Activated CD4-positive, alpha-beta T cell treated with anti-CD3 and anti-CD28 coated beads for 48 hours (primary cell): ENCODE measurements at regions not wholly inside any gene's neighbourhood (a gene's known extent, or its start where the extent isn't known, plus 50 kb on each side); places are given as distances from the start of the nearest gene placed in this dataset.

ENCODE experiments used
- DNase-seq: peaks from one replicate; pipeline ENCODE4 v3.0.0-alpha.2; 2020

- DNase-seq = no peak
Observed at GRCh38 chr16:86632206-86632605, 53.9 kb downstream of the FOXL1 start.

- DNase-seq = no peak
Observed at GRCh38 chr16:86632944-86633343, 54.6 kb downstream of the FOXL1 start.

- no peak for DNase-seq
Observed at GRCh38 chr16:86634292-86634691, 55.9 kb downstream of the FOXL1 start.

GRCh38 chr16:86635176-86635876, 57.0 kb downstream of the FOXL1 start:
- DNase-seq = no peak

GRCh38 chr16:86635926-86636325, 57.6 kb downstream of the FOXL1 start:
- DNase-seq = no peak

- DNase-seq = no peak
Observed at GRCh38 chr16:86637744-86638143, 59.4 kb downstream of the FOXL1 start.

GRCh38 chr16:86638642-86639041, 60.3 kb downstream of the FOXL1 start:
- DNase-seq = no peak

GRCh38 chr16:86639354-86639753, 61.0 kb downstream of the FOXL1 start:
- no peak for DNase-seq

GRCh38 chr16:86640265-86640843, 62.0 kb downstream of the FOXL1 start:
- DNase-seq = no peak

- DNase-seq = no peak
Observed at GRCh38 chr16:86642087-86642486, 63.7 kb downstream of the FOXL1 start.

- DNase-seq = no peak
Observed at GRCh38 chr16:86643671-86644070, 65.3 kb downstream of the FOXL1 start.

- DNase-seq = no peak
Observed at GRCh38 chr16:86647561-86647960, 69.2 kb downstream of the FOXL1 start.

- no peak for DNase-seq
Observed at GRCh38 chr16:86649875-86650274, 71.5 kb downstream of the FOXL1 start.

GRCh38 chr16:86651013-86651627, 72.8 kb downstream of the FOXL1 start:
- DNase-seq = no peak

GRCh38 chr16:86651823-86652222, 73.5 kb downstream of the FOXL1 start:
- DNase-seq = no peak

GRCh38 chr16:86653285-86654006, 75.1 kb downstream of the FOXL1 start:
- no peak for DNase-seq

GRCh38 chr16:86657972-86658371, 79.6 kb downstream of the FOXL1 start:
- no peak for DNase-seq

- DNase-seq = no peak
Observed at GRCh38 chr16:86660623-86661022, 82.3 kb downstream of the FOXL1 start.

GRCh38 chr16:86661706-86662105, 83.4 kb downstream of the FOXL1 start:
- no peak for DNase-seq

- no peak for DNase-seq
Observed at GRCh38 chr16:86662195-86662594, 83.8 kb downstream of the FOXL1 start.

GRCh38 chr16:86662740-86663139, 84.4 kb downstream of the FOXL1 start:
- DNase-seq = no peak

- DNase-seq = peak; percentile 46
Observed at GRCh38 chr16:86663685-86664521, 85.6 kb downstream of the FOXL1 start.
